Caco-2 (cell line): ENCODE measurements at regions not wholly inside any gene's neighbourhood (a gene's known extent, or its start where the extent isn't known, plus 50 kb on each side); places are given as distances from the start of the nearest gene placed in this dataset.
"Not testable (repeated sequence)": the region's sequence is repeated elsewhere in the genome, so short reads cannot be mapped to it uniquely, and the experiment has no call there.

ENCODE experiments used
- BruUV-seq: library from RNA; stranded (reverse); fragments of 400-500 nt; replicated peaks from 2 replicates; lab custom pipeline; 2021; lab: Mats Ljungman, UMichigan
- CTCF ChIA-PET: fragments of 300-600 bp; sonication (Branson Sonifier 250); formaldehyde crosslinking; loops from one replicate; lab custom pipeline; 2022; ENCODE audit warnings: antibody characterized with exemption; lab: Charles Lee
- POLR2A ChIA-PET: fragments of 300-600 bp; sonication (Branson Sonifier 250); formaldehyde crosslinking; loops from one replicate; lab custom pipeline; 2022; ENCODE audit warnings: antibody characterized with exemption; lab: Charles Lee
- DNase-seq, 2 experiments: peaks; one replicate each; pipeline versions ENCODE4 v3.0.0 to v3.0.0-alpha.2; 2020 to 2022
- H3K27me3 ChIP-seq: replicated peaks from 2 replicates; pipeline ENCODE4 v1.6.0; 2011; ENCODE audit warnings: low read length; ENCODE audit not compliant: control insufficient read depth, insufficient read depth
- H3K36me3 ChIP-seq: 2 replicates; pipeline ENCODE4 v1.5.1; 2011; ENCODE audit warnings: low read length; ENCODE audit not compliant: control insufficient read depth, insufficient read depth
- H3K4me1 ChIP-seq: fragments of 250-450 bp; sonication (Bioruptor Pico); 2 replicates; pipeline ENCODE4 v1.5.1; 2020; ENCODE audit warnings: mild to moderate bottlenecking
- H3K4me3 ChIP-seq: 2 replicates; pipeline ENCODE4 v1.5.1; 2011; ENCODE audit warnings: low read depth, mild to moderate bottlenecking, control low read depth, low read length
- H3K9me3 ChIP-seq: fragments of 250-450 bp; sonication (Bioruptor Pico); 2 replicates; pipeline ENCODE4 v1.5.1; 2020; ENCODE audit warnings: mild to moderate bottlenecking, moderate library complexity
- H3K27ac Mint-ChIP-seq: one replicate; pipeline ENCODE4 v1.8.0; 2022; ENCODE audit warnings: mixed read lengths; ENCODE audit not compliant: unreplicated experiment
- H3K27me3 Mint-ChIP-seq: one replicate; pipeline ENCODE4 v1.8.0; 2022; ENCODE audit warnings: mixed read lengths; ENCODE audit not compliant: insufficient read depth, unreplicated experiment
- H3K36me3 Mint-ChIP-seq: one replicate; pipeline ENCODE4 v1.8.0; 2022; ENCODE audit warnings: mild to moderate bottlenecking, mixed read lengths; ENCODE audit not compliant: insufficient read depth, unreplicated experiment
- H3K4me1 Mint-ChIP-seq: one replicate; pipeline ENCODE4 v1.8.0; 2022; ENCODE audit warnings: low read depth, mixed read lengths; ENCODE audit not compliant: unreplicated experiment
- H3K4me3 Mint-ChIP-seq: one replicate; pipeline ENCODE4 v1.8.0; 2022; ENCODE audit warnings: mild to moderate bottlenecking, moderate library complexity, mixed read lengths; ENCODE audit not compliant: unreplicated experiment
- H3K9me3 Mint-ChIP-seq: one replicate; pipeline ENCODE4 v1.8.0; 2022; ENCODE audit warnings: mixed read lengths; ENCODE audit not compliant: unreplicated experiment
- CTCF ChIP-seq, 2 experiments: fragments of 200-600 bp in 1 of 2; IDR thresholded peaks; 1 replicate in 1 of 2; 2 replicates in 1 of 2; pipeline versions ENCODE4 v1.5.1 to v1.8.0; 2011 to 2022; ENCODE audit warnings: antibody characterized with exemption in 1 of 2, control low read depth in 1 of 2, inconsistent platforms in 1 of 2, low read depth in 1 of 2, low read length in 1 of 2, mild to moderate bottlenecking in 1 of 2, moderate library complexity in 1 of 2; ENCODE audit not compliant: insufficient read depth in 1 of 2, severe bottlenecking in 1 of 2, unreplicated experiment in 1 of 2
- intact Hi-C: fragments of 100-400 bp; cut with micrococcal nuclease; formaldehyde crosslinking; loops from one replicate; pipeline ENCODE4 v1.10.0; 2022; ENCODE audit not compliant: unreplicated experiment

- BruUV-seq = no TSS peak
- Histone ChIP-seq H3K4me1 (no peaks in the 10 kb centered on the region), H3K4me3 (no peak overlapping the region), H3K36me3 (no peaks in the 10 kb centered on the region), H3K9me3 (no peaks in the 10 kb centered on the region; the same call in 1 of the 2 replicates), H3K27me3 (no peaks in the 10 kb centered on the region)
- TF ChIP-seq CTCF (IDR thresholded peaks at IDR 0.05; ENCODE audit: insufficient read depth in 1 of 2, low read depth in 1 of 2, low read length in 1 of 2, severe bottlenecking in 1 of 2, unreplicated experiment in 1 of 2) = no peak
- ChIA-PET CTCF (no interaction called here), POLR2A (no interaction called here)
- Mint-ChIP-seq H3K27ac (no peak overlapping the region), H3K4me1 (no peaks in the 10 kb centered on the region), H3K27me3 (peaks cover 5% of the 10 kb centered on the region), H3K9me3 (peaks cover 6% of the 10 kb centered on the region), H3K36me3 (peaks cover 4% of the 10 kb centered on the region), H3K4me3 (no peak overlapping the region)
- intact Hi-C loops = no loop called here
- DNase-seq = no peak
Measured at GRCh38 chr4:42310358-42310757, 86.9 kb upstream of the SHISA3 start.

GRCh38 chr4:42310806-42311205 lies 86.5 kb upstream of the SHISA3 start:
- Mint-ChIP-seq H3K27me3 (peaks cover 7% of the 10 kb centered on the region), H3K9me3 (peaks cover 6% of the 10 kb centered on the region), H3K36me3 (peaks cover 4% of the 10 kb centered on the region), H3K4me3 (no peak overlapping the region), H3K27ac (no peak overlapping the region), H3K4me1 (no peaks in the 10 kb centered on the region)
- ChIA-PET CTCF (no interaction called here), POLR2A (no interaction called here)
- no peak for TF ChIP-seq CTCF (IDR thresholded peaks at IDR 0.05; ENCODE audit: insufficient read depth in 1 of 2, low read depth in 1 of 2, low read length in 1 of 2, severe bottlenecking in 1 of 2, unreplicated experiment in 1 of 2)
- intact Hi-C loops = no loop called here
- BruUV-seq = no TSS peak
- no peaks in the 10 kb centered on the region for H3K36me3 ChIP-seq
- no peak for DNase-seq
- no peaks in the 10 kb centered on the region; the same call in 1 of the 2 replicates for H3K9me3 ChIP-seq
- no peaks in the 10 kb centered on the region for H3K27me3 ChIP-seq
- H3K4me1 ChIP-seq = no peaks in the 10 kb centered on the region
- H3K4me3 ChIP-seq = no peak overlapping the region

- no peak overlapping the region for H3K4me3 Mint-ChIP-seq
- no peaks in the 10 kb centered on the region for H3K4me1 ChIP-seq
- BruUV-seq = no TSS peak
- no peaks in the 10 kb centered on the region for H3K27me3 ChIP-seq
- H3K9me3 ChIP-seq = no peaks in the 10 kb centered on the region; the same call in 1 of the 2 replicates
- peaks cover 8% of the 10 kb centered on the region for H3K27me3 Mint-ChIP-seq
- CTCF ChIA-PET = no interaction called here
- H3K4me1 Mint-ChIP-seq = no peaks in the 10 kb centered on the region
- peaks cover 4% of the 10 kb centered on the region for H3K36me3 Mint-ChIP-seq
- H3K36me3 ChIP-seq = no peaks in the 10 kb centered on the region
- intact Hi-C loops = no loop called here
- TF ChIP-seq CTCF (IDR thresholded peaks at IDR 0.05; ENCODE audit: insufficient read depth in 1 of 2, low read depth in 1 of 2, low read length in 1 of 2, severe bottlenecking in 1 of 2, unreplicated experiment in 1 of 2) = no peak
- POLR2A ChIA-PET = no interaction called here
- H3K27ac Mint-ChIP-seq = no peak overlapping the region
- no peak overlapping the region for H3K4me3 ChIP-seq
- DNase-seq = no peak
- peaks cover 6% of the 10 kb centered on the region for H3K9me3 Mint-ChIP-seq
Measured at GRCh38 chr4:42311591-42311990, 85.7 kb upstream of the SHISA3 start.

- POLR2A ChIA-PET, H3K9me3 ChIP-seq, H3K9me3 Mint-ChIP-seq, H3K4me3 Mint-ChIP-seq, H3K4me3 ChIP-seq, H3K4me1 ChIP-seq, DNase-seq, H3K36me3 ChIP-seq, H3K27me3 ChIP-seq, H3K36me3 Mint-ChIP-seq, H3K27ac Mint-ChIP-seq, intact Hi-C loops, BruUV-seq, H3K4me1 Mint-ChIP-seq, CTCF ChIA-PET: not testable (repeated sequence)
- H3K27me3 Mint-ChIP-seq = peaks cover 11% of the 10 kb centered on the region
Measured at GRCh38 chr4:42313420-42313819, 83.9 kb upstream of the SHISA3 start.
